ENCODE measurements at regions not wholly inside any gene's neighbourhood (a gene's known extent, or its start where the extent isn't known, plus 50 kb on each side); places are given as distances from the start of the nearest gene placed in this dataset.

- TF ChIP-seq CTCF (IDR thresholded peaks at IDR 0.05) (no peak), POLR2AphosphoS5 (IDR thresholded peaks at IDR 0.05) (no peak), POLR2A (IDR thresholded peaks at IDR 0.05) (no peak), EP300 (IDR thresholded peaks at IDR 0.05) (no peak)
Measured at GRCh38 chr15:31160740-31161495, 59.4 kb upstream of the TRPM1 start.

Data from suprapubic skin (tissue), 4 donors.